ENCODE measurements at regions not wholly inside any gene's neighbourhood (a gene's known extent, or its start where the extent isn't known, plus 50 kb on each side); places are given as distances from the start of the nearest gene placed in this dataset.

- DNase-seq: no peak
Measured at GRCh38 chr1:79695138-79695537, 688.6 kb upstream of the ADGRL4 start.

GRCh38 chr1:79694241-79694640 is 687.7 kb upstream of the ADGRL4 start:
- no peak for DNase-seq

- no peak for DNase-seq
Measured at GRCh38 chr1:79693441-79694114, 687.0 kb upstream of the ADGRL4 start.

GRCh38 chr1:79692519-79692918 is 686.0 kb upstream of the ADGRL4 start:
- DNase-seq: no peak

- no peak for DNase-seq
Measured at GRCh38 chr1:79688932-79689331, 682.4 kb upstream of the ADGRL4 start.

GRCh38 chr1:79683420-79683819 is 676.9 kb upstream of the ADGRL4 start:
- no peak for DNase-seq

GRCh38 chr1:79682478-79682877 is 675.9 kb upstream of the ADGRL4 start:
- DNase-seq: no peak

GRCh38 chr1:79681382-79681781 is 674.9 kb upstream of the ADGRL4 start:
- DNase-seq: no peak

GRCh38 chr1:79679916-79680315 is 673.4 kb upstream of the ADGRL4 start:
- DNase-seq: no peak

GRCh38 chr1:79667848-79668696 is 661.5 kb upstream of the ADGRL4 start:
- no peak for DNase-seq

- DNase-seq: no peak
Measured at GRCh38 chr1:79667166-79667565, 660.6 kb upstream of the ADGRL4 start.

GRCh38 chr1:79663916-79664315 is 657.4 kb upstream of the ADGRL4 start:
- DNase-seq: no peak

GRCh38 chr1:79662596-79662995 is 656.1 kb upstream of the ADGRL4 start:
- DNase-seq: no peak

GRCh38 chr1:79660129-79660528 is 653.6 kb upstream of the ADGRL4 start:
- DNase-seq: no peak

- no peak for DNase-seq
Measured at GRCh38 chr1:79657951-79658658, 651.6 kb upstream of the ADGRL4 start.

GRCh38 chr1:79655876-79656275 is 649.3 kb upstream of the ADGRL4 start:
- no peak for DNase-seq

- no peak for DNase-seq
Measured at GRCh38 chr1:79652426-79652825, 645.9 kb upstream of the ADGRL4 start.

GRCh38 chr1:79648126-79648525 is 641.6 kb upstream of the ADGRL4 start:
- no peak for DNase-seq

- no peak for DNase-seq
Measured at GRCh38 chr1:79646880-79647279, 640.4 kb upstream of the ADGRL4 start.

- no peak for DNase-seq
Measured at GRCh38 chr1:79638382-79638781, 631.9 kb upstream of the ADGRL4 start.

- DNase-seq: no peak
Measured at GRCh38 chr1:79633456-79633855, 626.9 kb upstream of the ADGRL4 start.

- DNase-seq: no peak
Measured at GRCh38 chr1:79629414-79629813, 622.9 kb upstream of the ADGRL4 start.

- no peak for DNase-seq
Measured at GRCh38 chr1:79617777-79618176, 611.2 kb upstream of the ADGRL4 start.

GRCh38 chr1:79614762-79615161 is 608.2 kb upstream of the ADGRL4 start:
- no peak for DNase-seq
